ENCODE measurements at regions not wholly inside any gene's neighbourhood (a gene's known extent, or its start where the extent isn't known, plus 50 kb on each side); places are given as distances from the start of the nearest gene placed in this dataset.

DNA sequence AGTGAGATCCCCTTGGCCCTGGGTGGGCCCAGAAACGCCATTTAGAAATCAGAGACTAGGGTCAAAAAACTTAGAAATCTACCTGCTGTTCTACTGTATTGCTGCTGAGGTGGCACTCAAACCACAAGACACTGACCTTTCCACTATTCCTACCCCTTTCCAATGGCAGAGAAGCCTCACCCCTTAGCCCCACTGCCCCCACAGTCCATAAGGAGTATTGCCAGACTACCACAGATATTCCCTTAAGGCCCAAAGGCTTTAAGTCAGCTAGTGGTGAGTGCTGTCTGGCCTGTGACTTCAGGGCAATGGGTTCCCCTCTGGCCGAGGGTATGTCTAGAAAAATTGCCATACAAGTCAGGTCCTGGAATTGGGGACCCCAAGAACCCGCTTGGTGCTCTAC is 656.1 kb downstream of the COL12A1 start:
- TF ChIP-seq, protein P1, sequence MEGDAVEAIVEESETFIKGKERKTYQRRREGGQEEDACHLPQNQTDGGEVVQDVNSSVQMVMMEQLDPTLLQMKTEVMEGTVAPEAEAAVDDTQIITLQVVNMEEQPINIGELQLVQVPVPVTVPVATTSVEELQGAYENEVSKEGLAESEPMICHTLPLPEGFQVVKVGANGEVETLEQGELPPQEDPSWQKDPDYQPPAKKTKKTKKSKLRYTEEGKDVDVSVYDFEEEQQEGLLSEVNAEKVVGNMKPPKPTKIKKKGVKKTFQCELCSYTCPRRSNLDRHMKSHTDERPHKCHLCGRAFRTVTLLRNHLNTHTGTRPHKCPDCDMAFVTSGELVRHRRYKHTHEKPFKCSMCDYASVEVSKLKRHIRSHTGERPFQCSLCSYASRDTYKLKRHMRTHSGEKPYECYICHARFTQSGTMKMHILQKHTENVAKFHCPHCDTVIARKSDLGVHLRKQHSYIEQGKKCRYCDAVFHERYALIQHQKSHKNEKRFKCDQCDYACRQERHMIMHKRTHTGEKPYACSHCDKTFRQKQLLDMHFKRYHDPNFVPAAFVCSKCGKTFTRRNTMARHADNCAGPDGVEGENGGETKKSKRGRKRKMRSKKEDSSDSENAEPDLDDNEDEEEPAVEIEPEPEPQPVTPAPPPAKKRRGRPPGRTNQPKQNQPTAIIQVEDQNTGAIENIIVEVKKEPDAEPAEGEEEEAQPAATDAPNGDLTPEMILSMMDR (conservative IDR thresholded peaks at IDR 0.05; ENCODE audit: low read depth in 2 of 2): peak; percentile 23 to 24; a peak in 2 of 4 replicates
- TF ChIP-seq POLR2AphosphoS5 (IDR thresholded peaks at IDR 0.05; ENCODE audit: low read depth): no peak
- TF ChIP-seq EZH2 (IDR thresholded peaks at IDR 0.05; ENCODE audit: low read depth, unreplicated experiment): no peak
- TF ChIP-seq CREB1 (CRISPR knock-in tag; IDR thresholded peaks at IDR 0.05; ENCODE audit: low read depth): no peak
- TF ChIP-seq JUNB (IDR thresholded peaks at IDR 0.05; ENCODE audit: unreplicated experiment): no peak
- TF ChIP-seq, protein P2, sequence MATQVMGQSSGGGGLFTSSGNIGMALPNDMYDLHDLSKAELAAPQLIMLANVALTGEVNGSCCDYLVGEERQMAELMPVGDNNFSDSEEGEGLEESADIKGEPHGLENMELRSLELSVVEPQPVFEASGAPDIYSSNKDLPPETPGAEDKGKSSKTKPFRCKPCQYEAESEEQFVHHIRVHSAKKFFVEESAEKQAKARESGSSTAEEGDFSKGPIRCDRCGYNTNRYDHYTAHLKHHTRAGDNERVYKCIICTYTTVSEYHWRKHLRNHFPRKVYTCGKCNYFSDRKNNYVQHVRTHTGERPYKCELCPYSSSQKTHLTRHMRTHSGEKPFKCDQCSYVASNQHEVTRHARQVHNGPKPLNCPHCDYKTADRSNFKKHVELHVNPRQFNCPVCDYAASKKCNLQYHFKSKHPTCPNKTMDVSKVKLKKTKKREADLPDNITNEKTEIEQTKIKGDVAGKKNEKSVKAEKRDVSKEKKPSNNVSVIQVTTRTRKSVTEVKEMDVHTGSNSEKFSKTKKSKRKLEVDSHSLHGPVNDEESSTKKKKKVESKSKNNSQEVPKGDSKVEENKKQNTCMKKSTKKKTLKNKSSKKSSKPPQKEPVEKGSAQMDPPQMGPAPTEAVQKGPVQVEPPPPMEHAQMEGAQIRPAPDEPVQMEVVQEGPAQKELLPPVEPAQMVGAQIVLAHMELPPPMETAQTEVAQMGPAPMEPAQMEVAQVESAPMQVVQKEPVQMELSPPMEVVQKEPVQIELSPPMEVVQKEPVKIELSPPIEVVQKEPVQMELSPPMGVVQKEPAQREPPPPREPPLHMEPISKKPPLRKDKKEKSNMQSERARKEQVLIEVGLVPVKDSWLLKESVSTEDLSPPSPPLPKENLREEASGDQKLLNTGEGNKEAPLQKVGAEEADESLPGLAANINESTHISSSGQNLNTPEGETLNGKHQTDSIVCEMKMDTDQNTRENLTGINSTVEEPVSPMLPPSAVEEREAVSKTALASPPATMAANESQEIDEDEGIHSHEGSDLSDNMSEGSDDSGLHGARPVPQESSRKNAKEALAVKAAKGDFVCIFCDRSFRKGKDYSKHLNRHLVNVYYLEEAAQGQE (IDR thresholded peaks at IDR 0.05; ENCODE audit: unreplicated experiment): no peak
- no peak for TF ChIP-seq NANOG (IDR thresholded peaks at IDR 0.05; ENCODE audit: borderline replicate concordance)

Measured in GM23338 (cell line).